Fibroblast of lung (primary cell): ENCODE measurements at regions not wholly inside any gene's neighbourhood (a gene's known extent, or its start where the extent isn't known, plus 50 kb on each side); places are given as distances from the start of the nearest gene placed in this dataset.

ENCODE experiments used
- EZH2 ChIP-seq: IDR thresholded peaks from 2 replicates; pipeline ENCODE4 v1.5.1; 2012; ENCODE audit warnings: low read length, control low read depth, mild to moderate bottlenecking; ENCODE audit errors: missing control alignments
- TF ChIP-seq, protein P1 (sequence below), 2 donors: IDR thresholded peaks in 1 of 2; conservative IDR thresholded peaks in 1 of 2; 1 replicate in 1 of 2; 2 replicates in 1 of 2; pipeline ENCODE4 v1.5.1; 2011 to 2012; ENCODE audit warnings: low read length in 2 of 2, control low read depth in 1 of 2, inconsistent platforms in 1 of 2, low read depth in 1 of 2, mild to moderate bottlenecking in 1 of 2

DNA sequence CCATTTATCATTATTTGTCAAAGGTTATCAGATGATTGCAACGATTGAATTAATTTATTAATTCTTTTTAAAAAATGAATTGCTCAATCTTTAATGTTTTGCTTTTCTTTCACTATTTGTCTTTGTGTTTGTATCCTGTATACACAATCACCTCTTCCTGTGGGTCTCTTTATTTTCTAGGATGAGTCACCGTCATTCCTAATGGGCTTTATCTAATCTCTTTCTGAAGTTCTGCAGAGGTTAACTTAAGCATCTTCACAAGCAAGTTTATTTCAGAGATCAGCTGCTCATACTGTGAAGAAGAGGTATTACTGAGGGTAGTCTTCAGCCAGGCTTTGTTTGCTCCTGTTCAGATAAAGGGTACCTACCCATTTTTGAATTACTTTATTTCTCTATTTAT is 323.9 kb downstream of the NNT start:
- TF ChIP-seq, protein P1, sequence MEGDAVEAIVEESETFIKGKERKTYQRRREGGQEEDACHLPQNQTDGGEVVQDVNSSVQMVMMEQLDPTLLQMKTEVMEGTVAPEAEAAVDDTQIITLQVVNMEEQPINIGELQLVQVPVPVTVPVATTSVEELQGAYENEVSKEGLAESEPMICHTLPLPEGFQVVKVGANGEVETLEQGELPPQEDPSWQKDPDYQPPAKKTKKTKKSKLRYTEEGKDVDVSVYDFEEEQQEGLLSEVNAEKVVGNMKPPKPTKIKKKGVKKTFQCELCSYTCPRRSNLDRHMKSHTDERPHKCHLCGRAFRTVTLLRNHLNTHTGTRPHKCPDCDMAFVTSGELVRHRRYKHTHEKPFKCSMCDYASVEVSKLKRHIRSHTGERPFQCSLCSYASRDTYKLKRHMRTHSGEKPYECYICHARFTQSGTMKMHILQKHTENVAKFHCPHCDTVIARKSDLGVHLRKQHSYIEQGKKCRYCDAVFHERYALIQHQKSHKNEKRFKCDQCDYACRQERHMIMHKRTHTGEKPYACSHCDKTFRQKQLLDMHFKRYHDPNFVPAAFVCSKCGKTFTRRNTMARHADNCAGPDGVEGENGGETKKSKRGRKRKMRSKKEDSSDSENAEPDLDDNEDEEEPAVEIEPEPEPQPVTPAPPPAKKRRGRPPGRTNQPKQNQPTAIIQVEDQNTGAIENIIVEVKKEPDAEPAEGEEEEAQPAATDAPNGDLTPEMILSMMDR (conservative IDR thresholded peaks at IDR 0.05 in 1 of 2, IDR thresholded peaks at IDR 0.05 in 1 of 2; ENCODE audit: low read depth in 1 of 2, low read length in 2 of 2): no peak
- TF ChIP-seq EZH2: no peak
